Dendritic cell treated with granulocyte-macrophage colony-stimulating factor and Interleukin-4, amounts not matched to agents 40 ng/mL and 50 ng/mL, for 4 days (primary cell): ENCODE measurements at regions not wholly inside any gene's neighbourhood (a gene's known extent, or its start where the extent isn't known, plus 50 kb on each side); places are given as distances from the start of the nearest gene placed in this dataset.

ENCODE experiments used
- H3K27ac Mint-ChIP-seq: one replicate; pipeline ENCODE4 v1.8.0; 2022; ENCODE audit warnings: mild to moderate bottlenecking, mixed read lengths
- H3K27me3 Mint-ChIP-seq: one replicate; pipeline ENCODE4 v1.8.0; 2022; ENCODE audit warnings: mild to moderate bottlenecking, mixed read lengths
- H3K36me3 Mint-ChIP-seq: one replicate; pipeline ENCODE4 v1.8.0; 2022; ENCODE audit warnings: low read depth, mixed read lengths
- H3K4me1 Mint-ChIP-seq: one replicate; pipeline ENCODE4 v1.8.0; 2022; ENCODE audit warnings: low read depth, mixed read lengths
- H3K4me3 Mint-ChIP-seq: one replicate; pipeline ENCODE4 v1.8.0; 2022; ENCODE audit warnings: mild to moderate bottlenecking, moderate library complexity, mixed read lengths
- H3K9me3 Mint-ChIP-seq: one replicate; pipeline ENCODE4 v1.8.0; 2022; ENCODE audit warnings: mixed read lengths
- intact Hi-C: fragments of 100-400 bp; cut with micrococcal nuclease; formaldehyde crosslinking; loops from one replicate; pipeline ENCODE4 v1.15.0; 2022

DNA sequence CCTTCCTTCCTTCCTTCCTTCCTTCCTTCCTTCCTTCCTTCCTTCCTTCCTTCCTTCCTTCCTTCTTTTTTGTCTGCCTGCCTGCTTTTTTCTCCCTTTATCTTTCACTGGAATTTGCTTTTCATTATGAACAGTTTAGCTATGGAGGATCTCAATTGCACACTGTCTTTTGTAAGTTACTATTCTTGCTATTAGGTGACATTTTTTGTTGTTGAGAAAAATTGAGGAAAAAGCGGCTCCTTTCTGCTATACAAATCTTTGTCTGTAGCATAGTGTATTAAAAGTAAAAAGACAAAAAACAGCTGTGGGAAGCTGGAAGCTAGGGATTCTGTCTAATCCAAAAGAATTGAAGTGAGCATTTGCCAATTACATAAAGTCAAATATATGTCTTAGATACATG is 448.7 kb downstream of the DCDC2C start:
- intact Hi-C loops, result no loop called here
- H3K36me3 Mint-ChIP-seq, result no peaks in the 10 kb centered on the region
- no peaks in the 10 kb centered on the region for H3K27me3 Mint-ChIP-seq
- H3K9me3 Mint-ChIP-seq, result peaks cover 50% of the 10 kb centered on the region
- no peak overlapping the region for H3K4me3 Mint-ChIP-seq
- no peaks in the 10 kb centered on the region for H3K4me1 Mint-ChIP-seq
- no peak overlapping the region for H3K27ac Mint-ChIP-seq

DNA sequence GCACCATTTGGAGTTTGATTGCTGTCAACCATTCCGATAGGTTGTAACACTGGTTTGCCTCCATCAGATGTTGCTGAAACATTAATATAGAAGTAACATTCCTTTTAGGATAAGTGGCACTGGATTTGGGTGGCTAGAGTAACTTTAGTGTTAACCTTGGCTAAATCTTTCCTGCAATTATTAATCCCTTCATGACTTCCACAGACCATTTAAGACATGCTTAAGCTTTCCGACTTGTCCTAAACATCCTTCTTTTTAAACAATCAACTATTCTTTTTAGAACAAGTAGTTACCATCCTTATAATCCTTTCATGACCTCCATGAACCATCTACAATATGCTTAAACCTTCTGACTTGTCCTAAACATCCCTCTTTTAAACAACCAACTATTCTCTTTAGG is 465.5 kb downstream of the DCDC2C start:
- no peaks in the 10 kb centered on the region for H3K36me3 Mint-ChIP-seq
- H3K27ac Mint-ChIP-seq, result no peak overlapping the region
- H3K4me1 Mint-ChIP-seq, result no peaks in the 10 kb centered on the region
- H3K9me3 Mint-ChIP-seq, result peaks cover 22% of the 10 kb centered on the region
- intact Hi-C loops, result no loop called here
- no peaks in the 10 kb centered on the region for H3K27me3 Mint-ChIP-seq
- no peak overlapping the region for H3K4me3 Mint-ChIP-seq

DNA sequence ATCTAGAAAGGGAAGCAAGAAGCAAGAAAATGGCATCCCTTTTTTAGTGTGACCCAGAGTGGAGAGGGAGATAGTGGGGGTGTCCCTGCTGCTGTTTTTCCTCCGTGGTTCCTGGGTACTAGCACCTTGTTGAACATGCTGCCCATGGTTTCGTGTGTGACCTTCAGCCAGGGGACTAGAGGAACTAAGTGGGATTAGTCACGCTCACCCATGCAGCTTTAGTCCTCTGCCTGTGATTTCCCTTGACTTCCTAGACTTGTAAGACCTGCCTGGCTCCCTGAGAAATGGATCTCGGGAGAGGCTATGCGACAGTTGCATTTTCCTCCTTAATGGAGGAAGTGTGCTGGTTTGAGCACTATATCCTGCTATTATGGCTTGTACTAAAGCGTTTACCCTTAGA is 471.4 kb downstream of the DCDC2C start:
- Mint-ChIP-seq H3K4me1 (no peaks in the 10 kb centered on the region), H3K4me3 (no peak overlapping the region), H3K36me3 (no peaks in the 10 kb centered on the region), H3K27me3 (no peaks in the 10 kb centered on the region), H3K9me3 (peaks cover 43% of the 10 kb centered on the region), H3K27ac (no peak overlapping the region)
- intact Hi-C loops, result no loop called here

- intact Hi-C loops, result no loop called here
- Mint-ChIP-seq H3K4me3 (no peak overlapping the region), H3K27me3 (no peaks in the 10 kb centered on the region), H3K27ac (no peak overlapping the region), H3K9me3 (peaks cover 49% of the 10 kb centered on the region), H3K36me3 (no peaks in the 10 kb centered on the region), H3K4me1 (no peaks in the 10 kb centered on the region)
Observed at GRCh38 chr2:4175343-4175742, 472.0 kb downstream of the DCDC2C start.

DNA sequence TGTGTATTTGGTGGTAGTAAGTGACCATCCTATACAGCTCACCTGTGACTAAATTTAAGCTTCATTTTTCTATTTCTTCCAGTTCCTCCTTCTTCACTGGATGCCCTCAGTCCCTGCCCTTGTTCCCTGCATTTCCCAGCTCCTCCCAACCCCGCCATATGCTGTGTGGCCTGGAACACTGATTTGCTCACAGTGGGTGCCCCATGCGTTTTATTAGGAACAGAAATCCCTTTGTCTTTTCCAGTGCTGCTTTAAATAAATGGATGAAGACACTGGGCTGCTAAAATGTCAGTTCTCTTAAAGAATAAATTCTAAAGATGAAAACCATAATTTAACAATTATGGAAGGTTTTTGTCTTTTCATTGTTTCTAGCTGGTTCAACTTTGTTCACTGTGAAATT is 477.3 kb downstream of the DCDC2C start:
- H3K27me3 Mint-ChIP-seq, result no peaks in the 10 kb centered on the region
- H3K4me3 Mint-ChIP-seq, result no peak overlapping the region
- no peaks in the 10 kb centered on the region for H3K36me3 Mint-ChIP-seq
- H3K27ac Mint-ChIP-seq, result no peak overlapping the region
- H3K9me3 Mint-ChIP-seq, result peaks cover 57% of the 10 kb centered on the region
- intact Hi-C loops, result no loop called here
- H3K4me1 Mint-ChIP-seq, result no peaks in the 10 kb centered on the region

DNA sequence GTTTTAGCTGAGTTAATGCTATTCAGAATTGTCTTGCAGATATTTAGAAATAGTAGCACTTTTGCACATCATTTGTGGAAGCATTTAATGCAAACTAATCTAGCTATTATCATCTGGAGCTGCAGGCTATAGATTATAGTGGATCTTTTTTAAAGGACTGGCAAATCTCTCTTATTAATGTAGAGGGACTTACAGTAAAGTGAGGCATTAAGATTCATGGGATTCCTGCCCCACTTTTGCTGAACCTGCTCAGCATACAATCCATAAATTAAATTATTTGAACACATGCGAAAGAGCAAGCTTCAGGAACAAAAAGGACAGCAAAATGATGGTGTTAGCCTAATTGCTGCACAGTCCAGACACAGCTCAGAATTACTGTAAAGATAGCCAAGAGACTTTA is 477.7 kb downstream of the DCDC2C start:
- Mint-ChIP-seq H3K4me1 (no peaks in the 10 kb centered on the region), H3K4me3 (no peak overlapping the region), H3K27ac (no peak overlapping the region), H3K36me3 (no peaks in the 10 kb centered on the region), H3K27me3 (no peaks in the 10 kb centered on the region), H3K9me3 (peaks cover 53% of the 10 kb centered on the region)
- intact Hi-C loops, result no loop called here

DNA sequence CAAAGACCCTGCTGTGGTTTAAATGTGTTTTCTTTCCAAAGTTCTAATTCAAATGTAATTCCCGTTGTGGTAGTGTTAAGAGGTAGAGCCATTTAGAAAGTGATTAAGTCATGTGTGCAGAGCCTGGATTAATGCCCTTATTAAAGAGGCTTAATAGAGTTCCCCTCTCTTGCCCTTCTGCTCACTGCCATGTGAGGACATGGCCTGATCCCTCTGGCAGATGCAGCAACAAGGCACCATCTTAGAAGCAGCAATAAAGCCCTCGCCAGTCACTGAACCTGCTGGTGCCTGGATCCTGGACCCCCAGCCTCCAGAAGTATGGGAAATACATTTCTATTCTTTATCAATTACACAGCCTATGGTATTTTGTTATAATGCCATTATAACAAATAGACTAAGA is 485.2 kb downstream of the DCDC2C start:
- H3K4me1 Mint-ChIP-seq, result no peaks in the 10 kb centered on the region
- H3K27me3 Mint-ChIP-seq, result no peaks in the 10 kb centered on the region
- peaks cover 50% of the 10 kb centered on the region for H3K9me3 Mint-ChIP-seq
- no peaks in the 10 kb centered on the region for H3K36me3 Mint-ChIP-seq
- H3K27ac Mint-ChIP-seq, result no peak overlapping the region
- H3K4me3 Mint-ChIP-seq, result no peak overlapping the region
- intact Hi-C loops, result no loop called here

DNA sequence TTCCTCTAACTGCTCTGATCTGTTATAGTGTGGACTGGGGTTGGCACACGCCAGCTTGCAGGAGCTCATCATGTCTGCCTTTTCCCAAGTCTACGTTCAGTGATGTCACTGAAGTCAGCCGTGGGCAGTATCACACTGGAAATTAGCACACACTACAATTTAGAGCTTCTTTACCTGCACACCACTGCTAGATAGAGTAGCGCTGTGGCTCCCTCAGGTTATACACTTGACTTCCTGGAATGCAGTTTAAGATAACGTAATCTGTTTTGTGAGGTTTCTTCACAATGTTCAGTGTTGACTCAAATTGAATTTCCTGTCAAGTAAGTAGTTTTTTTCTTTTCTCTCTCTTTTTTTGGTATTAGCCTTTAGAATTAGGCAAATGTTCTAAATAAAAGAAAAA is 487.2 kb downstream of the DCDC2C start:
- intact Hi-C loops, result no loop called here
- Mint-ChIP-seq H3K4me1 (no peaks in the 10 kb centered on the region), H3K27me3 (no peaks in the 10 kb centered on the region), H3K27ac (no peak overlapping the region), H3K4me3 (no peak overlapping the region), H3K9me3 (peaks cover 41% of the 10 kb centered on the region), H3K36me3 (no peaks in the 10 kb centered on the region)

DNA sequence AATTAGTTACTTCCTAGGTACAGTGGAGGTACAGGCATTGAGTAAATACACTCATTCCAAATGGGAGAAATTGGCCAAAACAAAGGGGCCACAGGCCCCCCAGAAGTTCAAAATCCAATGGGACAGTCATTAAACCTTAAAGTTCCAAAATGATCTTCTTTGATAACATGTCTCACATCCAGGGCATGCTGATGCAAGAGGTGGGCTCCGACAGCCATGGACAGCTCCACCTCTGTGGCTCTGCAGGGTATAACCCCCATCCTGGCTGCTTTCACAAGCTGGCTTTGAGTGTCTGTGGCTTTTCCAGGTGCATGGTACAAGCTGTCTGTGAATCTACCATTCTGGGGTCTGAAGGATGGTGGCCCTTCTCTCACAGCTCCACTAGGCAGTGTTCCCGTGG is 488.7 kb downstream of the DCDC2C start:
- Mint-ChIP-seq H3K27ac (no peak overlapping the region), H3K9me3 (peaks cover 41% of the 10 kb centered on the region), H3K36me3 (no peaks in the 10 kb centered on the region), H3K4me3 (no peak overlapping the region), H3K27me3 (no peaks in the 10 kb centered on the region), H3K4me1 (no peaks in the 10 kb centered on the region)
- intact Hi-C loops, result no loop called here

GRCh38 chr2:4214444-4215205 is 511.2 kb downstream of the DCDC2C start:
- H3K9me3 Mint-ChIP-seq, result peaks cover 17% of the 10 kb centered on the region
- no peak overlapping the region for H3K4me3 Mint-ChIP-seq
- intact Hi-C loops, result no loop called here
- no peaks in the 10 kb centered on the region for H3K36me3 Mint-ChIP-seq
- no peaks in the 10 kb centered on the region for H3K27me3 Mint-ChIP-seq
- H3K27ac Mint-ChIP-seq, result no peak overlapping the region
- no peaks in the 10 kb centered on the region for H3K4me1 Mint-ChIP-seq

DNA sequence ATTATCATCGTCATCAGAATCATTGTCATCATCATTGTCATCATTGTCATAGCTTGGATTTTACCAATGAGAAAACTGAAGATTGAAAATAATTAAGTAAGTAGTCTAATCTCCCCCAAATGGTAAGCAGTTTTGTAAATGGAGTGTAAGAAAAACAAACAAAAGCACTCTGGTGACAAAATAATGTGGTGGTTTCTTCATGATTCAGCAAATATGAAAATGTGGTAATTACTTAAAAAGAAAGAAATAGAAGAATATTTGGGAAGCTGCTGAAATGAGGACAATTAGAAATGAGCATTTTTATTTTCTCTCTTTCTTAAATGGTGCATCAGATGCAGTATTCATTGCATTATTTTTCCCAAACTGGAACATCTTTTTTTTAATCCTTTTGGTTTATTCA is 514.4 kb downstream of the DCDC2C start:
- no peak overlapping the region for H3K4me3 Mint-ChIP-seq
- H3K27ac Mint-ChIP-seq, result no peak overlapping the region
- peaks cover 9% of the 10 kb centered on the region for H3K9me3 Mint-ChIP-seq
- no peaks in the 10 kb centered on the region for H3K27me3 Mint-ChIP-seq
- no peaks in the 10 kb centered on the region for H3K36me3 Mint-ChIP-seq
- no peaks in the 10 kb centered on the region for H3K4me1 Mint-ChIP-seq
- intact Hi-C loops, result no loop called here

- Mint-ChIP-seq H3K9me3 (peaks cover 22% of the 10 kb centered on the region), H3K4me3 (no peak overlapping the region), H3K27me3 (no peaks in the 10 kb centered on the region), H3K27ac (no peak overlapping the region), H3K4me1 (no peaks in the 10 kb centered on the region), H3K36me3 (no peaks in the 10 kb centered on the region)
- intact Hi-C loops, result no loop called here
Observed at GRCh38 chr2:4219101-4219500, 515.7 kb downstream of the DCDC2C start.

- intact Hi-C loops, result no loop called here
- Mint-ChIP-seq H3K27me3 (no peaks in the 10 kb centered on the region), H3K9me3 (peaks cover 27% of the 10 kb centered on the region), H3K4me1 (no peaks in the 10 kb centered on the region), H3K4me3 (no peak overlapping the region), H3K36me3 (no peaks in the 10 kb centered on the region), H3K27ac (no peak overlapping the region)
Observed at GRCh38 chr2:4219571-4219970, 516.2 kb downstream of the DCDC2C start.

DNA sequence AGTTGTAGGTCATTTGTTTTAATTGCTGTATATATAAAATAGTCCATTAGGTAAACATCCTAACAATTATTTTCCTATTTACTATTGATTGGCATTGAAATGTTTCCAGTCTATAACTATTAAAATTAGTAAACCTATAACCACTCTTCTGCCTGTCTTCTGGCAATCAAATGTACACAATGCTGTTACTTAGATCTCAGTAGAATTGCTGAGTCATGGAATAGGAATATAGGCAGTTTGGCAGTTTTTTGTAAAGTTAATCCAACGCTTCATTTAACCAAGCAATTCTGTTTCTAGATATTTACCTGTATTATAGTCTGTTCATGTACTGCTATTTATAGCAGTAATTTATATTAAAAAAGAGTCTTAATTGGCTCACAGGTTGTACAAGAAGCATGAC is 518.1 kb downstream of the DCDC2C start:
- H3K27me3 Mint-ChIP-seq, result no peaks in the 10 kb centered on the region
- H3K36me3 Mint-ChIP-seq, result no peaks in the 10 kb centered on the region
- H3K27ac Mint-ChIP-seq, result no peak overlapping the region
- no peaks in the 10 kb centered on the region for H3K4me1 Mint-ChIP-seq
- H3K9me3 Mint-ChIP-seq, result peaks cover 27% of the 10 kb centered on the region
- intact Hi-C loops, result no loop called here
- H3K4me3 Mint-ChIP-seq, result no peak overlapping the region

- Mint-ChIP-seq H3K27me3 (no peaks in the 10 kb centered on the region), H3K9me3 (peaks cover 27% of the 10 kb centered on the region), H3K27ac (no peak overlapping the region), H3K36me3 (no peaks in the 10 kb centered on the region), H3K4me1 (no peaks in the 10 kb centered on the region), H3K4me3 (no peak overlapping the region)
- intact Hi-C loops, result no loop called here
Observed at GRCh38 chr2:4221845-4222244, 518.5 kb downstream of the DCDC2C start.
